Memory B cell (primary cell): ENCODE measurements at regions not wholly inside any gene's neighbourhood (a gene's known extent, or its start where the extent isn't known, plus 50 kb on each side); places are given as distances from the start of the nearest gene placed in this dataset.

Source experiments
- ATAC-seq: fragments of 150-1000 bp; cut with Tn5 transposase; 2 replicates; pipeline ENCODE4 v1.10.0; 2021; ENCODE audit warnings: low read depth, mild to moderate bottlenecking, moderate library complexity
- DNase-seq, 2 donors: peaks; one replicate each; pipeline ENCODE4 v3.0.0; 2022; ENCODE audit warnings: low spot score in 2 of 2
- H3K27ac Mint-ChIP-seq: one replicate; pipeline ENCODE4 v1.8.0; 2022; ENCODE audit warnings: mild to moderate bottlenecking, moderate library complexity, mixed read lengths
- H3K27me3 Mint-ChIP-seq: one replicate; pipeline ENCODE4 v1.8.0; 2022; ENCODE audit warnings: mixed read lengths
- H3K36me3 Mint-ChIP-seq: one replicate; pipeline ENCODE4 v1.8.0; 2022; ENCODE audit warnings: mild to moderate bottlenecking, mixed read lengths
- H3K4me1 Mint-ChIP-seq: one replicate; pipeline ENCODE4 v1.8.0; 2022; ENCODE audit warnings: mixed read lengths
- H3K4me3 Mint-ChIP-seq: one replicate; pipeline ENCODE4 v1.8.0; 2022; ENCODE audit warnings: mild to moderate bottlenecking, moderate library complexity, mixed read lengths
- H3K9me3 Mint-ChIP-seq: one replicate; pipeline ENCODE4 v1.8.0; 2022; ENCODE audit warnings: mixed read lengths

DNA sequence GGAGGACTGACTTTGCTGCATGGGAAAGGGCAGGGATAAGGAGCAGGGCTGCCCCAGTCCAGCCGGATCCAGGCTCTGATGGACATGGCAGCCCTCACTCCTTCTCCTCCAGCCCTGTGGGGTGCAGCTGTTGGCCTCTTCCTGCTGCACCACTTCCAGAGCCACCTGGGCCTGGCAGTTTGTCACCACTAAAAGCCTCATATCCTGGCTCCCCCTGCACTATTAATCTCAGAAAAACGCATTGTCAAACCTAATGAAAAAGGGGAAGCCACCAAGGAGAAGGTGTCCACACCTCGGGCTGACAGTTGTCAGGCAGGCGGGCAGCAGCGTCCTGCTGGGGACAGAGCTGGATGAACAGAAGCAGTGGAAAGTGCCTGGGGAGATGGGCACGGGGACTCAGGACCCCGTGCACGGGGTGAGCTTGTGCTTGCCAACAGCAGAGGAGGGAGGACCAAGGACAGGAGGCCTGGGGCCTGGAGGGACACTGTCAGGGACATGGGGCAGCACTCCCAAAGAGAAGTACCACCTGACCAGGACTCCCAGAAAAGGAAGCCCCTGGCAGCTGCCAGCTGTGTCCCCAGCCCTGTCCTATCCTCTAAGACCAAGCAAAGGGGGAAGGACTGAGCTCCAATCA, 151.1 kb upstream of the TSHZ3 start:
- no peaks in the 10 kb centered on the region for H3K4me1 Mint-ChIP-seq
- no peaks in the 10 kb centered on the region for H3K36me3 Mint-ChIP-seq

DNA sequence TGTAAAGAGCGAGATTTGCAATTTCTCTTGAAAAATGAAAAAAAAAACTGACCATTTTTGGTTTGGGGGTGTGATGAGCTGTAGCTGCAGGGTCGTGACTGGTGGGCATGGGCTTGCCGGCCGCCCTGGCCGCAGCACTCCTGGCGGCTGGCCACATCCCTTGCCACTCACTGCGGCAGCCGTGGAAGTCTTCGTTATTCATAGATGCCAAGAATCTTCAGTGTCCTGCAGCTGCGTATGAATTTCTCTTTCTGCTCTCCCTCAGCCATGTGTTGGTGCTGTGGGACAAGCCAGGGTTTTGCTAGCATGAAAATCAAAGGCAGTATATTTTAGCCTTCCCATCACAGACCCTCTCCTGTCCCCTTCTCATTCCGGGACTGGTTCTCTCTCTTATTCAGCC, 151.7 kb upstream of the TSHZ3 start:
- Mint-ChIP-seq H3K27me3 (no peaks in the 10 kb centered on the region), H3K4me1 (no peaks in the 10 kb centered on the region), H3K4me3 (no peak overlapping the region), H3K27ac (no peak overlapping the region), H3K36me3 (no peaks in the 10 kb centered on the region), H3K9me3 (peaks cover 8% of the 10 kb centered on the region)
- ATAC-seq (no peak), DNase-seq (no peak)

More for the DNA sequence above, 151.1 kb upstream of the TSHZ3 start:
- no peak overlapping the region for H3K27ac Mint-ChIP-seq
- H3K9me3 Mint-ChIP-seq = peaks cover 8% of the 10 kb centered on the region
- DNase-seq (no peak), ATAC-seq (no peak)
- no peak overlapping the region for H3K4me3 Mint-ChIP-seq
- no peaks in the 10 kb centered on the region for H3K27me3 Mint-ChIP-seq

GRCh38 chr19:31501427-31502195, 152.4 kb upstream of the TSHZ3 start:
- H3K36me3 Mint-ChIP-seq = no peaks in the 10 kb centered on the region
- H3K4me3 Mint-ChIP-seq = no peak overlapping the region
- H3K27ac Mint-ChIP-seq = no peak overlapping the region
- H3K4me1 Mint-ChIP-seq = no peaks in the 10 kb centered on the region
- no peak for ATAC-seq
- H3K27me3 Mint-ChIP-seq = no peaks in the 10 kb centered on the region
- DNase-seq = no peak
- H3K9me3 Mint-ChIP-seq = peaks cover 8% of the 10 kb centered on the region

DNA sequence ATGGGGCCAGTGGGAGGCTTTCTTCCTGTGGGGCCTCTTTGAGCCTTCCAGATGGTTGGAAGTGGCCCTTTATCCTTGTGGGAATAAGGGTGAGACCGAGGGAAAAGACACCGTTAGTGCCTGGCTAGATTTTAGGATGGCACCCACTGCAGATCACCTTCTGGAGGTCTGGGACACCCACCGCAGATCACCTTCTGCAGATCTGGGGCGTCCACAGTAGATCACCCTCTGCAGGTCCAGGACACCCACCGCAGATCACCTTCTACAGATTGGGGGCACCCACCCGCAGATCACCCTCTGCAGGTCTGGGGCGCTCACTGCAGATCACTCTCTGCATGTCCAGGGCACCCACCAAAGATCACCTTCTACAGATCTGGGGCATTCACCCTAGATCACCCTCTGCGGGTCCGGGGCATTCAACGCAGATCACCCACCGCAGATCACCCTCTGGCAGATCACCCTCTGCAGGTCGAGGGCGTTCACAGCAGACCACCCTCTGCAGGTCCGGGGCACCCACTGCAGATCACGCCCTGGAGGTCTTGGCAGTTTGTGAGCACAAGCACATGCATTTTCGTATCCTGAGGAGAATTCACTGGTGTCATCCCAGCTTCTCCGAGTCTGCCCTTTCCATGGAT, 153.4 kb upstream of the TSHZ3 start:
- Mint-ChIP-seq H3K9me3 (peaks cover 8% of the 10 kb centered on the region), H3K27me3 (no peaks in the 10 kb centered on the region), H3K36me3 (no peaks in the 10 kb centered on the region), H3K4me3 (no peak overlapping the region), H3K4me1 (no peaks in the 10 kb centered on the region), H3K27ac (no peak overlapping the region)
- DNase-seq (no peak), ATAC-seq (no peak)

DNA sequence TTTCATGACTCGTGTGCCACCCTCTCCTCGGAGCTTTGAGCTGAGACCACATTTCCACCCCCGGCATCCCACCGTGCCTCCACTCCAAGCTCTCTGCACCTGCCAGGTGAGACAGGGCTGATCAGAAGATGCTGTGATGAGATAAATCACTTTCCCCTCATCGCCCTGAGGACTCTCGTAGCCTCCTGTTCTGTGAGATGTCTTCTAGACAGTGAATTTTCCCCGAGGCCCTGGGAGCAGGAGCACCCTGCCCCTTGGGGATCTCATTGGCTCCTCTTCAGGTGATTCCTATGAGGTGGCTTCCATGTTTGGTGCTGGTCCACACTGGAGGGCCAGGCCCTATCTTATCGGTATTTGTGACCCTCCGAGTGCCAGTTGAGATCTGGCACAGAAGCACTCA, 154.0 kb upstream of the TSHZ3 start:
- Mint-ChIP-seq H3K4me3 (no peak overlapping the region), H3K27me3 (no peaks in the 10 kb centered on the region), H3K9me3 (peaks cover 8% of the 10 kb centered on the region), H3K27ac (no peak overlapping the region), H3K4me1 (no peaks in the 10 kb centered on the region), H3K36me3 (no peaks in the 10 kb centered on the region)
- no peak for ATAC-seq
- no peak for DNase-seq

- no peak overlapping the region for H3K27ac Mint-ChIP-seq
- no peaks in the 10 kb centered on the region for H3K4me1 Mint-ChIP-seq
- H3K27me3 Mint-ChIP-seq = no peaks in the 10 kb centered on the region
- DNase-seq (no peak), ATAC-seq (no peak)
- peaks cover 11% of the 10 kb centered on the region for H3K9me3 Mint-ChIP-seq
- H3K36me3 Mint-ChIP-seq = no peaks in the 10 kb centered on the region
- no peak overlapping the region for H3K4me3 Mint-ChIP-seq
Observed at GRCh38 chr19:31504221-31504620, 155.0 kb upstream of the TSHZ3 start.

GRCh38 chr19:31505596-31505910, 156.3 kb upstream of the TSHZ3 start:
- Mint-ChIP-seq H3K4me3 (no peak overlapping the region), H3K27ac (no peak overlapping the region), H3K36me3 (no peaks in the 10 kb centered on the region), H3K9me3 (peaks cover 12% of the 10 kb centered on the region), H3K27me3 (no peaks in the 10 kb centered on the region), H3K4me1 (no peaks in the 10 kb centered on the region)
- no peak for DNase-seq
- ATAC-seq = no peak

DNA sequence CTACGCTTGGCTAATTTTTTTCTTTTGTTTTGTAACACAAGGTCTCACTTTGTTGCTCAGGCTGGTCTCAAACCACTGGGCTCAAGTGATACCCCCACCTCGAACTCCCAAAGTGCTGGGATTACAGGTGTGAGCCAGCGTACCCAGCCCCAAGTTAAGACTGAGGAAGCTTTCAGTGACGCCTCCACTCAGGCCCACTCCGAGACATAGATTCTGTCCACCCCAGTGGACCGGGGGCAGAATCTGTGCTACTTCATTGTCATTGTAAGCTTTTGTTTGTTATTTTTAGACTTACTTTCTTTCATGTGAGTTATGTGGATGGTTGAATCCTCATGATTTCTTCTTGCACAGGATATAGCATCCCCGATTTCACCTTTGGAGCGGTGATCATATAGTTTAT, 156.9 kb upstream of the TSHZ3 start:
- Mint-ChIP-seq H3K27me3 (no peaks in the 10 kb centered on the region), H3K27ac (no peak overlapping the region), H3K36me3 (no peaks in the 10 kb centered on the region), H3K4me3 (no peak overlapping the region), H3K9me3 (peaks cover 11% of the 10 kb centered on the region), H3K4me1 (no peaks in the 10 kb centered on the region)
- ATAC-seq = no peak
- DNase-seq = no peak

GRCh38 chr19:31510635-31511034, 161.4 kb upstream of the TSHZ3 start:
- no peak overlapping the region for H3K27ac Mint-ChIP-seq

DNA sequence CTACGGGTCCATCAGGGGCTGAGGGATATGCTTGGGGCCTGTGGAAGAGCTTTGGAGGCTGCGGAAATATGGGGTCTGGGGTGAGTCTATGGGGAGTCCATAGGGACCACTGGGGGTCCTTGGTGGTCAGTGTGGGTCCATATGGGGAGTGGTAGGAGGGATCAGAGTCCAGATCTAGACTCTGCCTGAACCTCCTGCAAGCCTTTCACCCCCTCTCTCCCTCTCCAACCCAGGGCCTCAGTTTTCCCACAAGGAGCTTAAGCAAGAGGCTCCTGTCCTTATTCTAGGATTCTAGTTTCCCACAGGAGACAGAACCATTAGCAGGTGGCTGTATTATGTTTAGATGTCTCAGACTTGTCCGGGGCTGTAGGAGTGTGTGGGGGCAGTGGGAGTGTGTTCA, 161.9 kb upstream of the TSHZ3 start:
- Mint-ChIP-seq H3K36me3 (no peaks in the 10 kb centered on the region), H3K27ac (no peak overlapping the region), H3K4me1 (no peaks in the 10 kb centered on the region), H3K4me3 (no peak overlapping the region), H3K9me3 (peaks cover 6% of the 10 kb centered on the region), H3K27me3 (no peaks in the 10 kb centered on the region)
- no peak for ATAC-seq
- no peak for DNase-seq

More at GRCh38 chr19:31510635-31511034, 161.4 kb upstream of the TSHZ3 start:
- no peaks in the 10 kb centered on the region for H3K4me1 Mint-ChIP-seq
- peaks cover 6% of the 10 kb centered on the region for H3K9me3 Mint-ChIP-seq
- no peak overlapping the region for H3K4me3 Mint-ChIP-seq
- no peaks in the 10 kb centered on the region for H3K36me3 Mint-ChIP-seq
- DNase-seq (no peak), ATAC-seq (no peak)
- H3K27me3 Mint-ChIP-seq = no peaks in the 10 kb centered on the region

- Mint-ChIP-seq H3K27ac (no peak overlapping the region), H3K4me1 (no peaks in the 10 kb centered on the region), H3K9me3 (peaks cover 6% of the 10 kb centered on the region), H3K27me3 (no peaks in the 10 kb centered on the region), H3K4me3 (no peak overlapping the region), H3K36me3 (no peaks in the 10 kb centered on the region)
- ATAC-seq (no peak), DNase-seq (no peak)
Observed at GRCh38 chr19:31511696-31512095, 162.5 kb upstream of the TSHZ3 start.

GRCh38 chr19:31512181-31512970, 163.1 kb upstream of the TSHZ3 start:
- H3K36me3 Mint-ChIP-seq = no peaks in the 10 kb centered on the region
- no peaks in the 10 kb centered on the region for H3K27me3 Mint-ChIP-seq
- no peak for DNase-seq
- no peaks in the 10 kb centered on the region for H3K4me1 Mint-ChIP-seq
- no peak overlapping the region for H3K27ac Mint-ChIP-seq
- H3K4me3 Mint-ChIP-seq = no peak overlapping the region
- no peak for ATAC-seq
- H3K9me3 Mint-ChIP-seq = peaks cover 8% of the 10 kb centered on the region

DNA sequence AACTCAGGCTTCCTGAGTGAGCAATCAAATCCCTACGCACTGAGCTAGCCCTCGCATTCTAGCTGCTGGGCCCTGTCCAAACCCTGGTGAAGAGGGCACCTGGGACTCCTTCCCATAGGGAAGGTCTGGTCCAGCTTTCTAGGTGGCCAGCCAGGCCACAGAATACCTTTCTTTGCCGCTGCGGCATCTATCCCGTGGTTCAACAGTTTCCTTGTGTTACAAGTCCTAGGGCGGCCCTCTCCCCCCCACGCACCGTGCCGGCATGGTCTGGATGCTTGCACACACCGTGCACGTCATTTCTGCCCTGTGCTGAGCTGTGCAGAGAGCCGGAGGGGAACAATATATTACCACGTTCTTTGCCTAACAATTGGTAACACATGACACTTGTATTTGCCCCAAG, 164.6 kb upstream of the TSHZ3 start:
- Mint-ChIP-seq H3K36me3 (no peaks in the 10 kb centered on the region), H3K27me3 (no peaks in the 10 kb centered on the region), H3K4me1 (no peaks in the 10 kb centered on the region), H3K27ac (no peak overlapping the region), H3K4me3 (no peak overlapping the region), H3K9me3 (peaks cover 7% of the 10 kb centered on the region)
- ATAC-seq = no peak
- DNase-seq = no peak

- Mint-ChIP-seq H3K27me3 (no peaks in the 10 kb centered on the region), H3K4me3 (no peak overlapping the region), H3K36me3 (no peaks in the 10 kb centered on the region), H3K9me3 (peaks cover 6% of the 10 kb centered on the region), H3K4me1 (no peaks in the 10 kb centered on the region), H3K27ac (no peak overlapping the region)
- no peak for DNase-seq
- no peak for ATAC-seq
Observed at GRCh38 chr19:31515931-31516330, 166.7 kb upstream of the TSHZ3 start.
